Ishikawa (cell line): ENCODE measurements at regions not wholly inside any gene's neighbourhood (a gene's known extent, or its start where the extent isn't known, plus 50 kb on each side); places are given as distances from the start of the nearest gene placed in this dataset.

Source experiments
- CEBPB ChIP-seq: IDR thresholded peaks from 2 replicates; pipeline ENCODE4 v1.6.1; 2012
- CREB1 ChIP-seq: IDR thresholded peaks from 2 replicates; pipeline ENCODE4 v1.6.1; 2012; ENCODE audit warnings: low read depth
- EGR1 ChIP-seq: IDR thresholded peaks from 2 replicates; pipeline ENCODE4 v1.6.1; 2012
- EP300 ChIP-seq: IDR thresholded peaks from 2 replicates; pipeline ENCODE4 v1.6.1; 2012; ENCODE audit warnings: borderline replicate concordance
- FOXM1 ChIP-seq: IDR thresholded peaks from 2 replicates; pipeline ENCODE4 v1.6.1; 2012; ENCODE audit warnings: low read depth, borderline replicate concordance
- NFIC ChIP-seq: IDR thresholded peaks from 2 replicates; pipeline ENCODE4 v1.6.1; 2012
- RAD21 ChIP-seq: IDR thresholded peaks from 2 replicates; pipeline ENCODE4 v1.6.1; 2012; ENCODE audit warnings: low read depth
- REST ChIP-seq: IDR thresholded peaks from 2 replicates; pipeline ENCODE4 v1.6.1; 2012; ENCODE audit warnings: low read depth, mild to moderate bottlenecking
- TAF1 ChIP-seq: IDR thresholded peaks from 2 replicates; pipeline ENCODE4 v1.6.1; 2012; ENCODE audit warnings: low read depth, mild to moderate bottlenecking
- TCF12 ChIP-seq: IDR thresholded peaks from 2 replicates; pipeline ENCODE4 v1.6.1; 2012; ENCODE audit warnings: low read depth
- TEAD4 ChIP-seq: IDR thresholded peaks from 2 replicates; pipeline ENCODE4 v1.6.1; 2012
- USF1 ChIP-seq: IDR thresholded peaks from 2 replicates; pipeline ENCODE4 v1.6.1; 2012
- YY1 ChIP-seq: IDR thresholded peaks from 2 replicates; pipeline ENCODE4 v1.6.1; 2012; ENCODE audit warnings: low read depth
- ZBTB7A ChIP-seq: IDR thresholded peaks from 2 replicates; pipeline ENCODE4 v1.6.1; 2012; ENCODE audit warnings: low read depth
- TF ChIP-seq, protein P1 (sequence below): IDR thresholded peaks from 2 replicates; pipeline ENCODE4 v1.6.1; 2012

DNA sequence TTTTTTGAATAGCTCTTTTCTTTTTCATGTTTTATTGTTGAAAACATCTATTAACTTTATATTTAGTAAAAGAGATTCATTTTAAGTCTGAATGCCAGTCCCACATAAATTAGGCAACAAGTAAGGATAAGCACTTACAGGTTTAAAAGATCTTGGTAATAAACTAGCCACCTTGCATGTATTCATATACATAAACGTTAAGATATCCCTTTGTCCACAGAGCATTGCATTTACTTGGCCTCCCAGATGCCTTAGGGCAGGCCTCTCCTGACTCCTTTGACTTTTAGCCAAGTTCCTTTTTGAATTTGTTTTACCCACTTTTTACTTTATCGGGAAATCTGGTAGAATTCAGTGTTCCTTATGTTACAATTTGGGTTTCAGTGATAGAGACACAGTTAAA is 331.7 kb downstream of the ETNK1 start:
- no peak for TF ChIP-seq TCF12
- TF ChIP-seq RAD21 = no peak
- no peak for TF ChIP-seq FOXM1
- no peak for TF ChIP-seq NFIC
- TF ChIP-seq YY1 = no peak
- no peak for TF ChIP-seq TAF1
- no peak for TF ChIP-seq EP300
- no peak for TF ChIP-seq REST
- no peak for TF ChIP-seq CEBPB
- no peak for TF ChIP-seq CREB1
- no peak for TF ChIP-seq ZBTB7A
- TF ChIP-seq, protein P1, sequence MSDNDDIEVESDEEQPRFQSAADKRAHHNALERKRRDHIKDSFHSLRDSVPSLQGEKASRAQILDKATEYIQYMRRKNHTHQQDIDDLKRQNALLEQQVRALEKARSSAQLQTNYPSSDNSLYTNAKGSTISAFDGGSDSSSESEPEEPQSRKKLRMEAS = no peak
- no peak for TF ChIP-seq TEAD4
- TF ChIP-seq EGR1 = no peak

GRCh38 chr12:22967171-22967570 is 342.2 kb downstream of the ETNK1 start:
- TF ChIP-seq FOXM1 (no peak), ZBTB7A (no peak), YY1 (no peak), EP300 (no peak), RAD21 (no peak), EGR1 (no peak), CREB1 (no peak), NFIC (no peak), REST (no peak), USF1 (no peak), TAF1 (no peak), CEBPB (no peak), TCF12 (no peak), TEAD4 (no peak)
- TF ChIP-seq, protein P1 = no peak

- TF ChIP-seq TAF1 (no peak), RAD21 (no peak)
Observed at GRCh38 chr12:22969521-22969920, 344.6 kb downstream of the ETNK1 start.

DNA sequence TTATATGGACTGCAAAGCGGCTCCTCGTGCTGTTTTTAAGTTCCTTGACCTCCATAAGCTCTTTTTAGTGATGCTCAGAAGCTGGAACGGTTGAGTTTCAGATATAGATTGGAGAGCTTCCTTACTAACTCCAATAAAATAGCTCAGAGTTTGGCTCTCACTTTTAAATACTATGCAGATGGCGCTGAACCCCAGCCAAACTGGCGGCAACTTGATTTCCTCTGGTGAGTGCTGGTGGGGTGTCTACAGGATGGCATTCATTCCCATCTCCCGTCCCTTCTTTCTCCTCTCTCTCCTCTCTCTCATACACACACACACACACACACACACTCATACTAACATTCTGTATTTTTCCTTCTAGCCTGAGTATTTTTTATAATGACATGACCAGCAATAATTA is 346.3 kb downstream of the ETNK1 start:
- TF ChIP-seq ZBTB7A (no peak), FOXM1 (no peak), EGR1 (no peak), USF1 (no peak), TCF12 (no peak), EP300 (no peak), NFIC (no peak), YY1 (no peak), CEBPB (no peak), TEAD4 (no peak), REST (no peak), TAF1 (no peak), RAD21 (no peak), CREB1 (no peak)
- TF ChIP-seq, protein P1 = no peak
